ENCODE measurements at regions not wholly inside any gene's neighbourhood (a gene's known extent, or its start where the extent isn't known, plus 50 kb on each side); places are given as distances from the start of the nearest gene placed in this dataset.

GRCh38 chr5:144030904-144031303 is 139.6 kb downstream of the YIPF5 start:
- TF ChIP-seq SUZ12 (IDR thresholded peaks at IDR 0.05; ENCODE audit: extremely low read depth, insufficient read depth, insufficient read length), result no peak
- no peak for TF ChIP-seq YY1 (IDR thresholded peaks at IDR 0.05; ENCODE audit: insufficient read depth, insufficient read length)
